Testis (tissue), 2 donors: ENCODE measurements at regions not wholly inside any gene's neighbourhood (a gene's known extent, or its start where the extent isn't known, plus 50 kb on each side); places are given as distances from the start of the nearest gene placed in this dataset.
"Not testable (repeated sequence)": the region's sequence is repeated elsewhere in the genome, so short reads cannot be mapped to it uniquely, and the experiment has no call there.

Source experiments
- DNase-seq: peaks from one replicate; pipeline ENCODE4 v3.0.0-alpha.2; 2019
- H3K27ac ChIP-seq, 2 donors: fragments of 200-600 bp; sonication (generic); one replicate each; pipeline ENCODE4 v1.5.1; 2019
- H3K27me3 ChIP-seq: fragments of 200-600 bp; sonication (generic); one replicate; pipeline ENCODE4 v1.5.1; 2019
- H3K36me3 ChIP-seq: fragments of 200-600 bp; sonication (generic); one replicate; pipeline ENCODE4 v1.5.1; 2017; ENCODE audit warnings: low read depth; ENCODE audit errors: missing control alignments
- H3K4me1 ChIP-seq: fragments of 200-600 bp; sonication (generic); one replicate; pipeline ENCODE4 v1.5.1; 2019
- H3K4me3 ChIP-seq, 2 donors: fragments of 200-600 bp; sonication (generic); one replicate each; pipeline ENCODE4 v1.5.1; 2017 to 2019
- H3K9me3 ChIP-seq: fragments of 200-600 bp; sonication (generic); one replicate; pipeline ENCODE4 v1.5.1; 2017
- CTCF ChIP-seq, 3 experiments: fragments of 450-650 bp in 2 of 3; fragments of 200-600 bp in 1 of 3; sonication (generic) in 1 of 3; IDR thresholded peaks; one replicate each; pipeline ENCODE4 v1.5.1; 2016 to 2019; ENCODE audit warnings: antibody characterized with exemption in 3 of 3, mild to moderate bottlenecking in 2 of 3, moderate library complexity in 1 of 3
- POLR2A ChIP-seq: fragments of 450-650 bp; IDR thresholded peaks from one replicate; pipeline ENCODE4 v1.6.1; 2017; ENCODE audit warnings: antibody characterized with exemption, mild to moderate bottlenecking, moderate library complexity
- WGBS, 2 donors: methylation state at CpG; one replicate each; pipeline ENCODE4 v1.1.5; 2018; 5-methylcytosine and 5-hydroxymethylcytosine counted together
- intact Hi-C: fragments of 100-400 bp; cut with DNase I; formaldehyde crosslinking; loops from one replicate; pipeline ENCODE4 v1.15.1; 2023; ENCODE audit warnings: low total_unique reads

GRCh38 chr3:55264919-55265318, 222.2 kb downstream of the WNT5A start:
- Histone ChIP-seq H3K27me3 (no peaks in the 10 kb centered on the region), H3K27ac (no peak overlapping the region), H3K4me3 (no peak overlapping the region), H3K36me3 (no peaks in the 10 kb centered on the region), H3K4me1 (no peaks in the 10 kb centered on the region), H3K9me3 (no peaks in the 10 kb centered on the region)
- WGBS, 2 donors: 92 to 96% methylated on average over 3 of the region's 3 CpGs
- intact Hi-C loops: no loop called here
- TF ChIP-seq CTCF (IDR thresholded peaks at IDR 0.05) (no peak), POLR2A (no peak)
- no peak for DNase-seq

- Histone ChIP-seq H3K27me3 (no peaks in the 10 kb centered on the region), H3K36me3 (no peaks in the 10 kb centered on the region), H3K9me3 (no peaks in the 10 kb centered on the region), H3K27ac (no peak overlapping the region), H3K4me1 (no peaks in the 10 kb centered on the region), H3K4me3 (no peak overlapping the region)
- intact Hi-C loops: no loop called here
- no peak for DNase-seq
- TF ChIP-seq POLR2A (no peak), CTCF (IDR thresholded peaks at IDR 0.05) (no peak)
Observed at GRCh38 chr3:55252921-55253320, 234.2 kb downstream of the WNT5A start.

- intact Hi-C loops: not testable (repeated sequence)
Observed at GRCh38 chr3:55249156-55249555, 237.9 kb downstream of the WNT5A start.

GRCh38 chr3:55247666-55248065, 239.4 kb downstream of the WNT5A start:
- WGBS, 2 donors: 53 to 60% methylated on average over 3 of the region's 3 CpGs
- intact Hi-C loops: no loop called here
- H3K27me3 ChIP-seq: no peaks in the 10 kb centered on the region
- H3K4me3 ChIP-seq: no peak overlapping the region
- no peaks in the 10 kb centered on the region for H3K36me3 ChIP-seq
- H3K9me3 ChIP-seq: no peaks in the 10 kb centered on the region
- TF ChIP-seq CTCF (IDR thresholded peaks at IDR 0.05): no peak
- TF ChIP-seq POLR2A: no peak
- no peak overlapping the region for H3K27ac ChIP-seq
- no peaks in the 10 kb centered on the region for H3K4me1 ChIP-seq
- no peak for DNase-seq

More at GRCh38 chr3:55249156-55249555, 237.9 kb downstream of the WNT5A start:
- H3K36me3 ChIP-seq, H3K27me3 ChIP-seq, H3K4me3 ChIP-seq, H3K9me3 ChIP-seq, H3K27ac ChIP-seq, H3K4me1 ChIP-seq, DNase-seq: not testable (repeated sequence)
- 85 to 93% methylated on average over 6 of the region's 6 CpGs for WGBS, 2 donors

- 55 to 64% methylated on average over 5 of the region's 5 CpGs for WGBS, 2 donors
- H3K27me3 ChIP-seq: no peaks in the 10 kb centered on the region
Observed at GRCh38 chr3:55246033-55246432, 241.1 kb downstream of the WNT5A start.

More at GRCh38 chr3:55246033-55246432, 241.1 kb downstream of the WNT5A start:
- no peak overlapping the region for H3K4me3 ChIP-seq
- no peaks in the 10 kb centered on the region for H3K4me1 ChIP-seq
- DNase-seq: no peak
- TF ChIP-seq POLR2A (no peak), CTCF (IDR thresholded peaks at IDR 0.05) (no peak)
- no peak overlapping the region for H3K27ac ChIP-seq
- no peaks in the 10 kb centered on the region for H3K36me3 ChIP-seq
- H3K9me3 ChIP-seq: no peaks in the 10 kb centered on the region
- intact Hi-C loops: no loop called here
